ENCODE measurements at regions not wholly inside any gene's neighbourhood (a gene's known extent, or its start where the extent isn't known, plus 50 kb on each side); places are given as distances from the start of the nearest gene placed in this dataset.

- TF ChIP-seq CTCF (IDR thresholded peaks at IDR 0.05; ENCODE audit: low read depth, low read length), result no peak
- TF ChIP-seq POLR2A (IDR thresholded peaks at IDR 0.05; ENCODE audit: extremely low read depth, insufficient read length), result no peak
These were observed 724.7 kb downstream of the GALR1 start for GRCh38 chr18:77974329-77974728.
